Ovary (tissue), 7 donors: ENCODE measurements at regions not wholly inside any gene's neighbourhood (a gene's known extent, or its start where the extent isn't known, plus 50 kb on each side); places are given as distances from the start of the nearest gene placed in this dataset.

Source experiments
- DNase-seq, 5 donors: peaks; one replicate each; pipeline ENCODE4 v3.0.0-alpha.2; 2019 to 2020
- H3K27ac ChIP-seq, 2 donors: fragments of 200-600 bp; one replicate each; pipeline versions ENCODE4 v1.5.1 to v1.8.0; 2019 to 2022
- H3K27me3 ChIP-seq: fragments of 200-600 bp; one replicate; pipeline ENCODE4 v1.8.0; 2022
- H3K36me3 ChIP-seq: fragments of 200-600 bp; sonication (generic); one replicate; pipeline ENCODE4 v1.5.1; 2019
- H3K4me1 ChIP-seq: one replicate; pipeline ENCODE4 v1.8.1; 2013; ENCODE audit warnings: mild to moderate bottlenecking, moderate library complexity; ENCODE audit not compliant: insufficient read depth
- H3K4me3 ChIP-seq: fragments of 200-600 bp; sonication (generic); one replicate; pipeline ENCODE4 v1.5.1; 2017
- H3K9me3 ChIP-seq, 2 donors: fragments of 200-600 bp in 1 of 2; sonication (generic) in 1 of 2; one replicate each; pipeline versions ENCODE4 v1.5.1 to v1.8.1; 2013 to 2019; ENCODE audit warnings: mild to moderate bottlenecking in 1 of 2, moderate library complexity in 1 of 2
- EP300 ChIP-seq: sonication (generic); formaldehyde crosslinking; IDR thresholded peaks from one replicate; pipeline ENCODE4 v1.6.1; 2017; ENCODE audit warnings: antibody characterized with exemption
- POLR2A ChIP-seq: fragments of 450-650 bp; IDR thresholded peaks from one replicate; pipeline ENCODE4 v1.6.1; 2017; ENCODE audit warnings: antibody characterized with exemption, mild to moderate bottlenecking, moderate library complexity
- WGBS, 3 donors: extraction: QIAGEN DNeasy Blood & Tissue Kit in 1 of 3; methylation state at CpG; one replicate each; pipeline versions ENCODE4 v1.1.5 to v1.1.7; 2013 to 2017; 5-methylcytosine and 5-hydroxymethylcytosine counted together
- intact Hi-C, 4 donors: fragments of 100-400 bp; cut with DNase I; formaldehyde crosslinking; loops; one replicate each; pipeline versions ENCODE4 v1.11.0 to v1.15.1; 2022 to 2023
- TF ChIP-seq, protein P1 (sequence below), 3 donors: fragments of 450-650 bp in 2 of 3; fragments of 200-600 bp in 1 of 3; IDR thresholded peaks; one replicate each; pipeline versions ENCODE4 v1.5.1 to v1.8.0; 2016 to 2022; ENCODE audit warnings: antibody characterized with exemption in 3 of 3, mild to moderate bottlenecking in 1 of 3
- donor health status: DM: no; HTN: no; CAD: no; lungs with moderate emphysema.
- donor health status: DM: no; HTN: no; CAD: no.
- donor health status: Bipolar disorder and iron deficiency.
- donor health status: DM: no; HTN: no; CAD: no.
- donor health status: DM: yes; HTN: yes; CAD: no.

DNA sequence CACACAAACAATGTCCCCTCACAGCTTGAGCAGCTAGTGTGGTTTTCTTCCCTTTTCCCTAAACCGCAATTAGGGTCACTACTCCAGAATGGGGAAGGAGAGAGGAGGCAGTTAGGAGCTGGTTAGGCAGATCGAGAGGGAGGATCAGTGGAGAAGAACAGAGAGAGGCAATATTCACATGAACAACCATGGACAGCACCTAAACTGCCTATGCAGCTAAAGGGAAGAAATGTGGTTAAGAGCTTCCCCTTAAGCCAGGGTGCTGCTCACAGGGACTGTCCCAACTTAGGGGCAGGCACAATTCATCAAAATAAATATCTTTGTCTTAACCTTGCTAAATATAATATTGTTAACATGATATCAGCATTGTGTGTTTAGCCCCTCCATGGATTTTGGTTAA is 359.3 kb upstream of the CDH18 start:
- no peak overlapping the region for H3K4me3 ChIP-seq
- H3K36me3 ChIP-seq = no peaks in the 10 kb centered on the region
- no peaks in the 10 kb centered on the region for H3K27me3 ChIP-seq
- no peak for DNase-seq
- H3K9me3 ChIP-seq = no peaks in the 10 kb centered on the region
- intact Hi-C loops = no loop called here
- TF ChIP-seq POLR2A (no peak), EP300 (no peak)
- TF ChIP-seq, protein P1, sequence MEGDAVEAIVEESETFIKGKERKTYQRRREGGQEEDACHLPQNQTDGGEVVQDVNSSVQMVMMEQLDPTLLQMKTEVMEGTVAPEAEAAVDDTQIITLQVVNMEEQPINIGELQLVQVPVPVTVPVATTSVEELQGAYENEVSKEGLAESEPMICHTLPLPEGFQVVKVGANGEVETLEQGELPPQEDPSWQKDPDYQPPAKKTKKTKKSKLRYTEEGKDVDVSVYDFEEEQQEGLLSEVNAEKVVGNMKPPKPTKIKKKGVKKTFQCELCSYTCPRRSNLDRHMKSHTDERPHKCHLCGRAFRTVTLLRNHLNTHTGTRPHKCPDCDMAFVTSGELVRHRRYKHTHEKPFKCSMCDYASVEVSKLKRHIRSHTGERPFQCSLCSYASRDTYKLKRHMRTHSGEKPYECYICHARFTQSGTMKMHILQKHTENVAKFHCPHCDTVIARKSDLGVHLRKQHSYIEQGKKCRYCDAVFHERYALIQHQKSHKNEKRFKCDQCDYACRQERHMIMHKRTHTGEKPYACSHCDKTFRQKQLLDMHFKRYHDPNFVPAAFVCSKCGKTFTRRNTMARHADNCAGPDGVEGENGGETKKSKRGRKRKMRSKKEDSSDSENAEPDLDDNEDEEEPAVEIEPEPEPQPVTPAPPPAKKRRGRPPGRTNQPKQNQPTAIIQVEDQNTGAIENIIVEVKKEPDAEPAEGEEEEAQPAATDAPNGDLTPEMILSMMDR (IDR thresholded peaks at IDR 0.05) = no peak
- no peaks in the 10 kb centered on the region for H3K4me1 ChIP-seq
- WGBS, 3 donors = 91 to 92% (median 92%) methylated on average over 2 of the region's 2 CpGs
- no peak overlapping the region for H3K27ac ChIP-seq

DNA sequence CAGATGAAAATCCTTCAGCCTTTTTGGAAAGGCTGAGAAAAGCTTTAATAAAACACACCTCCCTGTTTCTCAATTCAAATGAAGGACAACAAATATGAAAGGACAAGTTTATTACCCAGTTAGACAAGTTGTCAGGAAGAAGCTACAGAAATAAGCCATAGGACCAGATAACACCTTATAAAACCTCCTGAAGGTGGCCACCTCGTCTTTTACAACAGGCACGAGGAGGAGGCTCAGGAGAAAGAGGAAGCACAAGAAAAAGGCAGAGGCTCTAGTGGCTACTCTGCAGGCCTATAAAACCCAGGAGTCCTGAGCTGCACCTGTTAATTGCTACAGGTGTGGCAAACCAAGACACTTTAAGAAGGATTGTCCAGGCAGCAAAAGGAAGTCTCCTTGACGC is 352.1 kb upstream of the CDH18 start:
- no peaks in the 10 kb centered on the region for H3K4me1 ChIP-seq
- H3K27me3 ChIP-seq = no peaks in the 10 kb centered on the region
- H3K4me3 ChIP-seq = no peak overlapping the region
- DNase-seq = no peak
- TF ChIP-seq, protein P1 (IDR thresholded peaks at IDR 0.05) = no peak
- TF ChIP-seq EP300 (no peak), POLR2A (no peak)
- 67 to 81% (median 77%) methylated on average over 3 of the region's 3 CpGs for WGBS, 3 donors
- H3K27ac ChIP-seq = no peak overlapping the region
- H3K36me3 ChIP-seq = no peaks in the 10 kb centered on the region
- no peaks in the 10 kb centered on the region for H3K9me3 ChIP-seq
- intact Hi-C loops = no loop called here

DNA sequence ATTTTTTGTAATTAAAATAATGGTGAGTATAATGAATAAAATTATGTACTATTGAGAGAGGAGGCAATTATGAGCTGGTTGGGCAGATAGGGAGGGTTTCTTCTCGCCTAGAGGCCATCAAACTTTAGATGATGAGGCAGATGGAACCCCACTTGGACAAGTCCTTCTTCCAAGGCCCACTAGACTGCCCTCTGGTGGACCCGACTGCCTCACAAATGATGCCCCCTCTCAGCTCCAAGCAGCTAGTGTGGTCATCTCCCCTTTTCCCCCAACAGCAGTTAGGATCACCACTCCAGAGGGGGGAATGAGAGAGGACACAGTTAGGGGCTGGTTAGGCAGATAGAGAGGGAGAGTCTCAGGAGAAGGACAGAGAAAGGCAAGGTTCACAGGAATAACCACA is 348.0 kb upstream of the CDH18 start:
- WGBS, 3 donors = 80 to 91% (median 88%) methylated on average over 2 of the region's 2 CpGs
- intact Hi-C loops = no loop called here
- H3K36me3 ChIP-seq = no peaks in the 10 kb centered on the region
- H3K9me3 ChIP-seq = no peaks in the 10 kb centered on the region
- TF ChIP-seq, protein P1 (IDR thresholded peaks at IDR 0.05) = no peak
- TF ChIP-seq EP300 (no peak), POLR2A (no peak)
- no peak overlapping the region for H3K4me3 ChIP-seq
- DNase-seq = no peak
- no peaks in the 10 kb centered on the region for H3K27me3 ChIP-seq
- no peak overlapping the region for H3K27ac ChIP-seq
- no peaks in the 10 kb centered on the region for H3K4me1 ChIP-seq

DNA sequence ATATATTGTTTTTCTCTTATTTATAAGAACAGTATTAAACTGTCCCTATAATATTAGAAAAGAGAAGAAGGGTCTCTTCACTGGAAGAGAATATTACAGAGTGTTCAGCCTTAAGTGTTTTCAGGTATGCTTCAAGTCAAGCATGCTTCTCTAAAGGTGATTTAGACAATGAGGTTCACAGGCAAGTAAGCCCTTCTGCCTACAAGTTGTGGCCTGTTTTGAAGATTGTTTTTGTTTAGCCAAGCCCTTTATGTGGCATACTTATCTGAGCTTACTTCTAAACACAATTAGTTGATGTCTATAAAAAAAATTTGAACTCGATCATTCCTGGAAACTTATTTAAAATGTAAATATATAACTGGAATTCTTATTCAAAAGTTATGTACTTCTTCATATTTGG is 343.8 kb upstream of the CDH18 start:
- 75 to 83% (median 75%) methylated on average over 1 of the region's 1 CpG for WGBS, 3 donors
- Histone ChIP-seq H3K9me3 (no peaks in the 10 kb centered on the region), H3K27me3 (no peaks in the 10 kb centered on the region), H3K4me3 (no peak overlapping the region), H3K4me1 (no peaks in the 10 kb centered on the region), H3K27ac (no peak overlapping the region), H3K36me3 (no peaks in the 10 kb centered on the region)
- no peak for DNase-seq
- TF ChIP-seq, protein P1 (IDR thresholded peaks at IDR 0.05) = no peak
- TF ChIP-seq EP300 (no peak), POLR2A (no peak)
- intact Hi-C loops = no loop called here

DNA sequence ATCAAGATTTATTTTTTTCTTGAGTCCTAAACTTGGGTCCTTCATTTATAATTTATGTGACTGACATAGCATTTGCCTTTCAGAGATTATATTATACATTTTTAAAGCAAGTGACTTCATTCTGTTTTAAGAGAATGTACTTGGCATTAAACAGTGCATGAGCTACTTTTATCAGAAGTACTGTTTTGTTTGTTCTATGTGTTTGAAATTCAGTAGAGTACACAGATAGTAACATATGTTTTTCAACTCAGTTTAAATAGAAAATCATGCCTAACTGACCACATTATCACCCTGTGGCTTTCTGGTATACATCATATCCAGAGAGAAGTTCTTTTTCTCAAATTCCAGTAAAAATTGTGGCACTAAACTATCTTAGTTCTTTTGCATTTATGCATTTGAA is 335.3 kb upstream of the CDH18 start:
- H3K4me3 ChIP-seq = no peak overlapping the region
- no peak overlapping the region for H3K27ac ChIP-seq
- H3K9me3 ChIP-seq = no peaks in the 10 kb centered on the region
- no peaks in the 10 kb centered on the region for H3K27me3 ChIP-seq
- DNase-seq = no peak
- intact Hi-C loops = no loop called here
- TF ChIP-seq, protein P1 (IDR thresholded peaks at IDR 0.05) = no peak
- no peak for TF ChIP-seq POLR2A
- no peak for TF ChIP-seq EP300
- no peaks in the 10 kb centered on the region for H3K4me1 ChIP-seq
- H3K36me3 ChIP-seq = no peaks in the 10 kb centered on the region
